ENCODE measurements at regions not wholly inside any gene's neighbourhood (a gene's known extent, or its start where the extent isn't known, plus 50 kb on each side); places are given as distances from the start of the nearest gene placed in this dataset.

DNA sequence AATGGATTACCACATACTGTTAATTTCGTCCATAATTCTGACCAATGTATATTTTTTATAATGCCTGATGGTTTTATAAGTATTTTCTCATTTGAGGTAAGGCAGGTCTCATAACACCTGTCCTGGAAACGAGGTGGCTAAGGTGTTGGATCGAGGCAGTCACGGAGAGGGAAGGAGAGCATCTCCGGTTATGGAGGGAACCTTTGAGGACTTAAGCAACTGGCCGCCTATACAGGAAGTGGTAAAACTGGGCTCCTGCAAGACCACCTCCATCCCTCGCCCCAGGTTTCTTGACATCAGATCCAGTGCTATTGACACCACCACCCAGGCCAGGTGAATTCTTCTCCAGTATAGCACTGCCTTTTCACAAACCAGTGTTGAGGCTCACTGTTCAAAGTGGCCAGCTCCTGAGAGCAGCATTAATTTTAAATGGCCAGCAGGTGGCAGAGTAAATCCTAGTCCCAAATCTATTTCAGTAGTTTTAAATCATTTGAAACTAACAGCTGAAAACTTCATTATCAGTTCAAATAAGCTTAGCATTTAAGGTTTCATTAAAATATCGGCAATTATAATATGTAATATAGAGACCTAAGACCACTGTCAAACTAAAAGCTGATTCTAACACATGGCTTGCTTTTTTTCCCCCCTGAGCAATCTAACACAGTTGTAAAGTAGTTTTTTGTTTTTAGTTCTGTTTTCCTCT is 100.8 kb downstream of the PPM1A start:
- Histone ChIP-seq H2AFZ (ENCODE audit: control insufficient read depth, low read length) (no peak overlapping the region), H3K9ac (ENCODE audit: control insufficient read depth, extremely low read depth, insufficient read depth, low read length) (no peak overlapping the region), H3K4me1 (ENCODE audit: control insufficient read depth, extremely low read depth, insufficient read depth, low read length) (no peaks in the 10 kb centered on the region), H3K9me1 (ENCODE audit: control insufficient read depth, extremely low read depth, insufficient read depth, low read length) (no peaks in the 10 kb centered on the region), H3K27me3 (ENCODE audit: control insufficient read depth, extremely low read depth, insufficient read depth, low read length) (peaks cover 2% of the 10 kb centered on the region), H3K27ac (ENCODE audit: control insufficient read depth, insufficient read depth, low read length) (no peak overlapping the region), H3K79me2 (ENCODE audit: control insufficient read depth, insufficient read depth, low read length) (no peaks in the 10 kb centered on the region), H3K36me3 (ENCODE audit: control insufficient read depth in 2 of 2, extremely low read depth in 1 of 2, insufficient read depth in 2 of 2, low read length in 2 of 2) (no peaks in the 10 kb centered on the region), H3K9me3 (ENCODE audit: control insufficient read depth, low read depth, low read length) (no peaks in the 10 kb centered on the region), H3K4me2 (ENCODE audit: control insufficient read depth, extremely low read depth, insufficient read depth, low read depth, low read length) (no peak overlapping the region), H4K20me1 (ENCODE audit: control insufficient read depth, extremely low read depth, insufficient read depth, low read length) (no peaks in the 10 kb centered on the region), H3K4me3 (ENCODE audit: control insufficient read depth in 2 of 3, extremely low read depth in 1 of 3, insufficient read depth in 2 of 3, low read depth in 1 of 3, low read length in 3 of 3) (no peak overlapping the region)
- dilution Hi-C loops (cut with MboI; ENCODE audit: extremely low pct_ligation_motif_present, low sequenced_read_pairs), result no loop called here
- FAIRE-seq (no peak), DNase-seq (ENCODE audit: low read depth, low spot score) (no peak)
- TF ChIP-seq, protein P1, sequence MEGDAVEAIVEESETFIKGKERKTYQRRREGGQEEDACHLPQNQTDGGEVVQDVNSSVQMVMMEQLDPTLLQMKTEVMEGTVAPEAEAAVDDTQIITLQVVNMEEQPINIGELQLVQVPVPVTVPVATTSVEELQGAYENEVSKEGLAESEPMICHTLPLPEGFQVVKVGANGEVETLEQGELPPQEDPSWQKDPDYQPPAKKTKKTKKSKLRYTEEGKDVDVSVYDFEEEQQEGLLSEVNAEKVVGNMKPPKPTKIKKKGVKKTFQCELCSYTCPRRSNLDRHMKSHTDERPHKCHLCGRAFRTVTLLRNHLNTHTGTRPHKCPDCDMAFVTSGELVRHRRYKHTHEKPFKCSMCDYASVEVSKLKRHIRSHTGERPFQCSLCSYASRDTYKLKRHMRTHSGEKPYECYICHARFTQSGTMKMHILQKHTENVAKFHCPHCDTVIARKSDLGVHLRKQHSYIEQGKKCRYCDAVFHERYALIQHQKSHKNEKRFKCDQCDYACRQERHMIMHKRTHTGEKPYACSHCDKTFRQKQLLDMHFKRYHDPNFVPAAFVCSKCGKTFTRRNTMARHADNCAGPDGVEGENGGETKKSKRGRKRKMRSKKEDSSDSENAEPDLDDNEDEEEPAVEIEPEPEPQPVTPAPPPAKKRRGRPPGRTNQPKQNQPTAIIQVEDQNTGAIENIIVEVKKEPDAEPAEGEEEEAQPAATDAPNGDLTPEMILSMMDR (optimal IDR thresholded peaks at IDR 0.05 in 1 of 3, IDR thresholded peaks at IDR 0.05 in 1 of 3, conservative IDR thresholded peaks at IDR 0.05 in 1 of 3; ENCODE audit: extremely low read depth in 1 of 3, insufficient read depth in 2 of 3, low read length in 3 of 3), result peak; percentile 36 to 60 (median 56)
- no peak for TF ChIP-seq EZH2 (IDR thresholded peaks at IDR 0.05; ENCODE audit: low read length)

GRCh38 chr14:60350366-60350720 is 101.3 kb downstream of the PPM1A start:
- FAIRE-seq, result no peak
- H3K9me3 ChIP-seq (ENCODE audit: control insufficient read depth, low read depth, low read length), result no peaks in the 10 kb centered on the region
- no peak overlapping the region for H2AFZ ChIP-seq (ENCODE audit: control insufficient read depth, low read length)
- no peaks in the 10 kb centered on the region for H3K9me1 ChIP-seq (ENCODE audit: control insufficient read depth, extremely low read depth, insufficient read depth, low read length)
- H3K79me2 ChIP-seq (ENCODE audit: control insufficient read depth, insufficient read depth, low read length), result no peaks in the 10 kb centered on the region
- H3K4me2 ChIP-seq (ENCODE audit: control insufficient read depth, extremely low read depth, insufficient read depth, low read depth, low read length), result no peak overlapping the region
- no peak for DNase-seq (ENCODE audit: low read depth, low spot score)
- no peak overlapping the region for H3K9ac ChIP-seq (ENCODE audit: control insufficient read depth, extremely low read depth, insufficient read depth, low read length)
- dilution Hi-C loops (cut with MboI; ENCODE audit: extremely low pct_ligation_motif_present, low sequenced_read_pairs), result no loop called here
- H3K36me3 ChIP-seq (ENCODE audit: control insufficient read depth in 2 of 2, extremely low read depth in 1 of 2, insufficient read depth in 2 of 2, low read length in 2 of 2), result no peaks in the 10 kb centered on the region
- H3K4me3 ChIP-seq (ENCODE audit: control insufficient read depth in 2 of 3, extremely low read depth in 1 of 3, insufficient read depth in 2 of 3, low read depth in 1 of 3, low read length in 3 of 3), result no peak overlapping the region
- no peak overlapping the region for H3K27ac ChIP-seq (ENCODE audit: control insufficient read depth, insufficient read depth, low read length)
- H3K4me1 ChIP-seq (ENCODE audit: control insufficient read depth, extremely low read depth, insufficient read depth, low read length), result no peaks in the 10 kb centered on the region
- H4K20me1 ChIP-seq (ENCODE audit: control insufficient read depth, extremely low read depth, insufficient read depth, low read length), result no peaks in the 10 kb centered on the region
- H3K27me3 ChIP-seq (ENCODE audit: control insufficient read depth, extremely low read depth, insufficient read depth, low read length), result peaks cover 2% of the 10 kb centered on the region
- TF ChIP-seq, protein P1 (optimal IDR thresholded peaks at IDR 0.05 in 1 of 3, IDR thresholded peaks at IDR 0.05 in 1 of 3, conservative IDR thresholded peaks at IDR 0.05 in 1 of 3; ENCODE audit: extremely low read depth in 1 of 3, insufficient read depth in 2 of 3, low read length in 3 of 3), result no peak
- no peak for TF ChIP-seq EZH2 (IDR thresholded peaks at IDR 0.05; ENCODE audit: low read length)

Data from keratinocyte (primary cell).